IPS-18c (cell line): ENCODE measurements at regions not wholly inside any gene's neighbourhood (a gene's known extent, or its start where the extent isn't known, plus 50 kb on each side); places are given as distances from the start of the nearest gene placed in this dataset.
"Not testable (repeated sequence)": the region's sequence is repeated elsewhere in the genome, so short reads cannot be mapped to it uniquely, and the experiment has no call there.

Source experiments
- H3K4me3 ChIP-seq: 2 replicates; pipeline ENCODE4 v1.7.0; 2013; ENCODE audit warnings: low read depth, mild to moderate bottlenecking, low read length, moderate library complexity; ENCODE audit not compliant: insufficient read depth
- H3K9me3 ChIP-seq: one replicate; pipeline ENCODE4 v1.6.1; 2013; ENCODE audit warnings: mild to moderate bottlenecking, low read length, moderate library complexity; ENCODE audit not compliant: control insufficient read depth, insufficient read depth

DNA sequence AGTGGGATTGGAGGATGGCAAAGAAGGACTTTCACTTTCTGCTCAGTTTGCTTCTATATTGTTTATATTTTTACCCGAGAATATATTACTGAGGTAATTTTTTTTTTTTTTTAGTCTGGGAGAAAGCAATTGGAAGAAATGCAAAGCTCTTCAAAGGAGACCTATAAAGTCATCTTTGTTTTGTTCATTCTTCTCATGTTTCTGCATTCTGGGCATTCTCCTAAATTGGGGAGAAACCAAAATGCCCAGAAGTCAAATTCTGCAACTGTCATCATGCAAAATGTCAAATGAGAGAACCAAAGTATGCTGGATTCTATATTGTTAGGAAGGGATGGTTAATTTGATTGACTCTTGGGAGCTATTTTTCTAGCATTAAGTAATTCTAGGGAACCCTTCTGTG is 168.3 kb upstream of the TSC22D2 start:
- no peak overlapping the region for H3K4me3 ChIP-seq

GRCh38 chr3:150238995-150239619 is 169.0 kb upstream of the TSC22D2 start:
- no peak overlapping the region for H3K4me3 ChIP-seq
- no peaks in the 10 kb centered on the region for H3K9me3 ChIP-seq

More for the DNA sequence above, 168.3 kb upstream of the TSC22D2 start:
- H3K9me3 ChIP-seq: no peaks in the 10 kb centered on the region

DNA sequence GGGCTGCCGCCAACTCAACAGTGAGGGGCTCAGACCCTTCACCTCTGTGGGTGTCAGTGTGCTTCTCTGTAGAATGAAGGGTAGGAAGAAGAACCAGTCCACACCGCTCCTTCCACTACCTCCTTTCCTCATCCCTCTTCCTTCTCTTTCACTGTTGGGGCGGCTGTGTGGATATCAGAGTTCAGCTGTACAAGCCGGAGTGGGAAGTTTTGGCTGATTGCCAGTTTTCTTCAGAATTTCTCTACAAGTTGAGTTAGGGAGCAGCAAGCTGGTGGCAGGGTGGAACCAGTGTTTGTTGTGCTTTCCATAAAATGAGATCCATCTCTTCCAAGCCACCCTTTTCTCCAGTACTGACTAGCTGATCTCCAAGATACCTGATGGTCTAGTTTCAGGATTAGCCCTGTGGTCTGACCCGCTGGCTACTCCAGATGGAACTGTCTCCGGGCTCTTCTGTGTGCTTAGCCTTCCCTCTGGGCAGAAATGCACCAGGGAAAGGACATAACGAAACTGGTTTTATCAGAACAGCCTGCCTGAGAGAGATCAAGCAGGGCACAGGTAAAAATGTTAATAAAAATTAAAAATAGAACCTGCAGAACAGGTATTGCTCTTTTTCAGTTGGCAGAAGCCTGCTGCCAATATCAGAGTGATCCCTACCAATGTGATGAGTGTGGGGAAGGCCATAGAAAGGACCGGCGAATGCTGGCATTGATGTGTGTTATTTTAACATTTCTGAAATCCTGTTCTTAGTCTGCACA is 169.9 kb upstream of the TSC22D2 start:
- H3K4me3 ChIP-seq: no peak overlapping the region

GRCh38 chr3:150237490-150237889 is 170.6 kb upstream of the TSC22D2 start:
- Histone ChIP-seq H3K4me3 (no peak overlapping the region), H3K9me3 (no peaks in the 10 kb centered on the region)

More for the DNA sequence above, 169.9 kb upstream of the TSC22D2 start:
- no peaks in the 10 kb centered on the region for H3K9me3 ChIP-seq

DNA sequence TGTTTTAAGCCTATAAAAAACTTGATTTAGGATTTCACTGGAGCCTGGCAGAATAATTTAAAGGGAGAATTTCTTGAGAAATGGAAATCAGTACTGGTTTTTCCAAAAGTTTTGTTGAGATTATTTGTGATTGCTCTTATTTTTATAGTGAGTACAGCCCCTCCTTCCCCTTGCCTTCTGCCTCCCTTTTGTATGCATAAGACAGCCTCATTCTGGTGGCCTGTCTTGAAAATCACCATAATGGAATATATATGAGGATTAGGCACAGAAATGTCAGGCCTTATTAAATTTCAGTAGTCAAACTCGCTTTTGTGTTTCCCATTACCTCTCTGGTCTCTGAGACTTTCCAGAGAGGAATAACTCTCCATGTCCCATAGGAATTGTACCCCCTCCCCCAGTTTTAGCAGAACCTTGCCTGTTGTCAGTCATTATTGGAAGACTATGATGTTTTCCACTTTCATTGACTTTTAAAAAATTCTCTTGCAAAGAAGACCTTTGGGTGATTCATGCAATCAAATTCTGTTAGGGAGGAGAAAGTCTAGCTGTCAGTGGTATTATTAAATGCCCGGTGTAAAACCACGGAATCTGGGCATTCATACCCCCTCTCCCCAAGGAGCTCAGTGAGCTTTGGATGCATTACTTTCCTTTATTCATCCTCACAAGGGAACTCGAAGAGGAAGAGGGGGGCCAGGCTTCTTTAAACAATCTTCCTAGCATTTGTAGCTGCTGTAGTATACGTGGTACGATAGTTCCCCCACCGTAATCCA is 171.6 kb upstream of the TSC22D2 start:
- Histone ChIP-seq H3K4me3 (no peak overlapping the region), H3K9me3 (no peaks in the 10 kb centered on the region)

GRCh38 chr3:150235799-150236198 is 172.3 kb upstream of the TSC22D2 start:
- Histone ChIP-seq H3K4me3 (no peak overlapping the region), H3K9me3 (no peaks in the 10 kb centered on the region)

- Histone ChIP-seq H3K9me3 (no peaks in the 10 kb centered on the region), H3K4me3 (no peak overlapping the region)
Observed at GRCh38 chr3:150232992-150233451, 175.1 kb upstream of the TSC22D2 start.

DNA sequence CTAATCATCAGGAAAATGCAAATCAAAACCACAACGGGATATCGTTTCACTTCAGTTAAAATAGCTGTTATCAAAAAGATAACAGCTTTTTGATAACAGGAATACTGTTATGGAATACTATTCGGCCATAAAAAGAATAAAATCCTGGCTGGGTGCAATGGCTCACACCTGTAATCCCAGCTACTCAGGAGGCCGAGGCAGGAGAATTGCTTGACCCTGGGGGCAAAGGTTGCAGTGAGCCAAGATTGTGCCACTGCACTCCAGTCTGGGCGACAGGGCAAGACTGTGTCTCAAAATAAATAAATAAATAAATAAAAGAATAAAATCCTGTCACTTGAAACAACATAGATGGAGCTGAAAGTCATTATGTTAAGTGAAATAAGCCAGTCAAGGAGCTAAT is 178.1 kb upstream of the TSC22D2 start:
- no peak overlapping the region for H3K4me3 ChIP-seq
- H3K9me3 ChIP-seq: no peaks in the 10 kb centered on the region

GRCh38 chr3:150228626-150229025 is 179.5 kb upstream of the TSC22D2 start:
- not testable (repeated sequence) for H3K4me3 ChIP-seq, H3K9me3 ChIP-seq

DNA sequence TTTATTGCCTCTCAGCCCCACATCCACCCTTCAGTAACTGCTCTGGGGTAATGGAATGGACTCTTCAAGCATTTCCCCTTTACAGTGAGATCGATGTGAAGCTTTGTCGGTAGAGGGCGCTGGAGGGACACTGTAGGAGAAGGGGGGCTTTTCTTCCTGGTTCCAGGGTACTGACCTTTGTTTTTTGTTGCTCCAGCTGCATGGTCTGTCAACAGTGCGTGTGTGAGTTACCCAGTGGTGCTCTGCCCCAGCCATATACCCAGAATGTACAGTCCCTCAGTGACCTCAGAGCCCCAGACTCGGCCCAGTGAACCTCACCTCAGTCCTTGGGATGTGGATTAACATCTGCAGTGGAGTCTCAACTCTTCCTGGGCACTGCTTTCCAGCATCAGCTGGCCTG is 180.3 kb upstream of the TSC22D2 start:
- H3K9me3 ChIP-seq: no peaks in the 10 kb centered on the region

GRCh38 chr3:150225986-150226385 is 182.1 kb upstream of the TSC22D2 start:
- Histone ChIP-seq H3K9me3 (no peaks in the 10 kb centered on the region), H3K4me3 (no peak overlapping the region)

More for the DNA sequence above, 180.3 kb upstream of the TSC22D2 start:
- H3K4me3 ChIP-seq: no peak overlapping the region

- Histone ChIP-seq H3K9me3 (no peaks in the 10 kb centered on the region), H3K4me3 (no peak overlapping the region)
Observed at GRCh38 chr3:150223558-150223957, 184.5 kb upstream of the TSC22D2 start.

DNA sequence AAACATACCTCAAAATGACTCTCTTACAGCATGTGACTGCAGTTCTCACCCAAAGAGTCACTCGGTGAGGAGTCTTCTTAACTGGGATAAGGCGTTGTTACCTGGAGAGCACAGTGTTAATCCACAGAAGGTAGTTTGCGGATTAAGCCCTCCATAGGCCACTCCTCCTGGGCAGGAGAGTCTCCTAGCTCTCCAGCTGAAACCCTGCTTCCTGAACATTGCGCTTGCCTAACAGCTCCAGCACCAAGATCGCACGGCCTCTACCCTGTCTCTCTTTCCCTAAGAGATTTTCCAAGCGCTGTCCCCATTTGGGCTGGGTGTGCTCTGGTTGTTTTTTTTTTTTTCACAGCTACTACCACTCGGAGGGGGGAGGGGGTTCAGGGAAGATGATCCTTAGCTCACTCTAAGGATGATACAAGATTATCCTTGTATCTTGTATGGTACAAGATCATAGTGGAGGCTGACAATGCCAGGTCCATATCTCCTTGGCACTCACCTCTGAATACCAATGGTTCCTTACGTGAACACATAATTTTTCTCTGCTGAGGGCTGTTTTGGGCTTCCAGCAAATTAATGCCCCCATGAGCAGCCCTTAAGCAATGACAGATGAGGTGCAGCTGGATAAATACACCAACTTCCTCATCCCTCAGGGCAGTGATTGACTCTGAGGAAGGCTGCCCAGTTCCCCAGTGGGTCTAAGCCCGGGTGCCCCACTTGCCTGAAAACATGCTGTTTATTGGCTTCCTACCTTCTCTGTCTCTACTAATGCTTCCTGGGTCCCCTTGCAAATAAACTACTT is 185.2 kb upstream of the TSC22D2 start:
- Histone ChIP-seq H3K4me3 (no peak overlapping the region), H3K9me3 (no peaks in the 10 kb centered on the region)

DNA sequence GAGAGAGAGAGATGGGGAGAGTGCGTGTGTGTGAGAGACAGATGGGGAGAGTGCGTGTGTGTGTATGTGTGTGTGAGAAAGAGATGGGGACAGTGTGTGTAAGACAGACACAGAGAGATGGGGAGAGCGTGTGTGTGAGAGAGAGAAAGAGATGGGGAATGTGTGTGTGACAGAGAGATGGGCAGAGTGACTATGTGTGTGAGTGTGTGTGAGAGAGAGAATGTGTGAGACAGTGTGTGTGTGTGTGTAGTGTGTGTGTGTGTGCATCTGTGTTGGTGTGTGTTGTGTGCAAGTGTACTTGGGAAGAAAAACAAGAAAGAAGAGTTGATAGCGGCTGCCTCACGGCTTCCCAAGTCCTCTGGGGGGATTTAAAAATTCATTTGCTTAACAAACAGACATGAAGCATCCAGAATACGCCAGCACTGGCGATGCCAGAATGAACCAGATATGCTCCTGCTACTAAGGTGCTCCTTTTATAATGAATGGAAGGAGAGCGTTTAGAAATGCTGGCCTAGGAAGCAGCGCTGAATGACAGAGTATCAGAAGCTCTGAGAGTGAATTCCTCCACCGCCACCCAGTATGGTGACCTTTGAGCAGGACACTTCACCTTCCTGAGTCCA is 186.1 kb upstream of the TSC22D2 start:
- no peak overlapping the region; the same call in none of the 2 replicates for H3K4me3 ChIP-seq
- no peaks in the 10 kb centered on the region for H3K9me3 ChIP-seq

GRCh38 chr3:150220799-150221198 is 187.3 kb upstream of the TSC22D2 start:
- Histone ChIP-seq H3K9me3 (no peaks in the 10 kb centered on the region), H3K4me3 (peak overlapping the region; percentile 45; the same call in 1 of the 2 replicates)

GRCh38 chr3:150220041-150220440 is 188.1 kb upstream of the TSC22D2 start:
- H3K9me3 ChIP-seq: no peaks in the 10 kb centered on the region
- no peak overlapping the region for H3K4me3 ChIP-seq

- H3K4me3 ChIP-seq: no peak overlapping the region
- no peaks in the 10 kb centered on the region for H3K9me3 ChIP-seq
Observed at GRCh38 chr3:150218841-150219240, 189.3 kb upstream of the TSC22D2 start.
